GM23338 (cell line): ENCODE measurements at regions not wholly inside any gene's neighbourhood (a gene's known extent, or its start where the extent isn't known, plus 50 kb on each side); places are given as distances from the start of the nearest gene placed in this dataset.
A peak's percentile ranks its signal among the peaks of the same experiment; 100 is the strongest.

Experiments
- ATAC-seq: fragments of 200-7000 bp; cut with Tn5 transposase; 3 replicates; pipeline ENCODE4 v1.9.1; 2020
- DNase-seq: peaks from one replicate; pipeline ENCODE4 v3.0.0-alpha.2; 2015; ENCODE audit warnings: low spot score
- H2AFZ ChIP-seq: fragments of 200-600 bp; sonication (generic); 2 replicates; pipeline ENCODE4 v1.8.0; 2016; ENCODE audit warnings: antibody characterized with exemption, mild to moderate bottlenecking, moderate library complexity
- H3F3A ChIP-seq: fragments of 200-600 bp; sonication (generic); replicated peaks from 2 replicates; pipeline ENCODE4 v1.8.0; 2017; ENCODE audit warnings: antibody characterized with exemption, mixed run types, low read depth
- H3K27ac ChIP-seq: fragments of 200-600 bp; sonication (generic); 2 replicates; pipeline ENCODE4 v1.6.1; 2016; ENCODE audit warnings: low read depth
- H3K27me3 ChIP-seq: fragments of 200-600 bp; sonication (generic); 2 replicates; pipeline ENCODE4 v1.8.0; 2016; ENCODE audit warnings: mild to moderate bottlenecking, mixed run types, moderate library complexity; ENCODE audit not compliant: insufficient read depth
- H3K36me3 ChIP-seq: fragments of 200-600 bp; sonication (generic); 2 replicates; pipeline ENCODE4 v1.8.0; 2016; ENCODE audit warnings: mild to moderate bottlenecking; ENCODE audit not compliant: insufficient read depth
- H3K4me1 ChIP-seq: fragments of 200-600 bp; sonication (generic); 2 replicates; pipeline ENCODE4 v1.8.0; 2016; ENCODE audit warnings: mild to moderate bottlenecking, moderate library complexity; ENCODE audit not compliant: insufficient read depth
- H3K4me2 ChIP-seq: fragments of 200-600 bp; sonication (generic); 2 replicates; pipeline ENCODE4 v1.7.1; 2017; ENCODE audit warnings: mixed run types
- H3K4me3 ChIP-seq: fragments of 200-600 bp; sonication (generic); 2 replicates; pipeline ENCODE4 v1.6.1; 2016; ENCODE audit warnings: mixed run types
- H3K79me2 ChIP-seq: fragments of 200-600 bp; sonication (generic); replicated peaks from 2 replicates; pipeline ENCODE4 v1.8.0; 2017; ENCODE audit warnings: mild to moderate bottlenecking; ENCODE audit not compliant: insufficient read depth
- H3K9me2 ChIP-seq: fragments of 200-600 bp; sonication (generic); 2 replicates; pipeline ENCODE4 v1.8.0; 2017; ENCODE audit not compliant: insufficient read depth
- H4K20me1 ChIP-seq: fragments of 200-600 bp; sonication (generic); replicated peaks from 2 replicates; pipeline ENCODE4 v1.8.0; 2017; ENCODE audit warnings: mild to moderate bottlenecking; ENCODE audit not compliant: insufficient read depth
- H3K27ac Mint-ChIP-seq: 2 replicates; pipeline ENCODE4 v1.8.0; 2020; ENCODE audit warnings: inconsistent platforms, mild to moderate bottlenecking, moderate library complexity, mixed read lengths
- H3K27me3 Mint-ChIP-seq: 3 replicates; pipeline ENCODE4 v1.8.0; 2022; ENCODE audit warnings: low read depth, mild to moderate bottlenecking, moderate library complexity, mixed read lengths, inconsistent platforms; ENCODE audit not compliant: insufficient read depth, poor library complexity
- H3K36me3 Mint-ChIP-seq: 3 replicates; pipeline ENCODE4 v1.8.0; 2021; ENCODE audit warnings: low read depth, mild to moderate bottlenecking, inconsistent platforms, moderate library complexity, mixed read lengths
- H3K4me1 Mint-ChIP-seq: 3 replicates; pipeline ENCODE4 v1.8.0; 2020; ENCODE audit warnings: mild to moderate bottlenecking, inconsistent platforms, mixed read lengths
- H3K4me3 Mint-ChIP-seq: 3 replicates; pipeline ENCODE4 v1.8.0; 2021; ENCODE audit warnings: moderate library complexity, mild to moderate bottlenecking, inconsistent platforms, mixed read lengths
- H3K9me3 Mint-ChIP-seq: 3 replicates; pipeline ENCODE4 v1.8.0; 2020; ENCODE audit warnings: moderate library complexity, mild to moderate bottlenecking, inconsistent platforms, mixed read lengths
- JUNB ChIP-seq: IDR thresholded peaks from one replicate; pipeline ENCODE4 v1.6.1; 2016; ENCODE audit warnings: antibody characterized with exemption; ENCODE audit not compliant: unreplicated experiment
- STAT1 ChIP-seq: IDR thresholded peaks from one replicate; pipeline ENCODE4 v1.6.1; 2016; ENCODE audit warnings: antibody characterized with exemption; ENCODE audit not compliant: unreplicated experiment
- ZNF114 ChIP-seq: fragments of 250-450 bp; sonication (Bioruptor Pico); IDR thresholded peaks from 2 replicates; pipeline ENCODE4 v1.5.0; 2020; ENCODE audit warnings: mild to moderate bottlenecking, moderate library complexity
- TF ChIP-seq, protein P1 (sequence below): fragments of 250-450 bp; sonication (Bioruptor Pico); IDR thresholded peaks from 2 replicates; pipeline ENCODE4 v1.5.0; 2020; ENCODE audit warnings: mild to moderate bottlenecking, moderate library complexity
- TF ChIP-seq, protein P2 (sequence below): IDR thresholded peaks from 2 replicates; pipeline ENCODE4 v1.6.1; 2016; ENCODE audit warnings: antibody characterized with exemption
- TF ChIP-seq, protein P3 (sequence below): IDR thresholded peaks from one replicate; pipeline ENCODE4 v1.6.1; 2018; ENCODE audit warnings: antibody characterized with exemption; ENCODE audit not compliant: unreplicated experiment

DNA sequence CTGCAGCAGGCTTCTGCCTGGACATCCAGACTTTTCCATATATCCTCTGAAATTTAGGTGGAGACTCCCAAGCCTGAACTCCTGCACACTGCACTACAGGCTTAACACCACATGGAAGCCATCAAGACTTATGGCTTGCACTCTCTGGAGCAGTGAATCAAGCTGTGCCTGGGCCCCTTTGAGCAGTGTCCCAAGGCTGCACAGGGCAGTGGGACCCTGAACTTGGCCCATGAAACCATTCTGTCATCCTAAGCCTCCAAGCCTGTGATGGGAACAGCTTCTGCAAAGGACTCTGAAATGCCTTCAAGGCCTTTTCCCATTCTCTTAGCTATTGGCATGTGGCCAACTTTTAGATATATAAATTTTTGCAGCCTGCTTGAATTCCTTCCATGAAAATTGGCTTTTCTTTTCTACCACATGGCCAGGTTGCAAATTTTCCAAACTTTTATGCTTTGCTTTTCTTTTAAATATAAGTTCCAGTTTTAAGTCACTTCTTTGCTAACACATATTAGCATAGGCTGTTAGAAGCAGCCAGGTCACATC is 257.8 kb upstream of the DCBLD2 start (continued):
- TF ChIP-seq, protein P1, sequence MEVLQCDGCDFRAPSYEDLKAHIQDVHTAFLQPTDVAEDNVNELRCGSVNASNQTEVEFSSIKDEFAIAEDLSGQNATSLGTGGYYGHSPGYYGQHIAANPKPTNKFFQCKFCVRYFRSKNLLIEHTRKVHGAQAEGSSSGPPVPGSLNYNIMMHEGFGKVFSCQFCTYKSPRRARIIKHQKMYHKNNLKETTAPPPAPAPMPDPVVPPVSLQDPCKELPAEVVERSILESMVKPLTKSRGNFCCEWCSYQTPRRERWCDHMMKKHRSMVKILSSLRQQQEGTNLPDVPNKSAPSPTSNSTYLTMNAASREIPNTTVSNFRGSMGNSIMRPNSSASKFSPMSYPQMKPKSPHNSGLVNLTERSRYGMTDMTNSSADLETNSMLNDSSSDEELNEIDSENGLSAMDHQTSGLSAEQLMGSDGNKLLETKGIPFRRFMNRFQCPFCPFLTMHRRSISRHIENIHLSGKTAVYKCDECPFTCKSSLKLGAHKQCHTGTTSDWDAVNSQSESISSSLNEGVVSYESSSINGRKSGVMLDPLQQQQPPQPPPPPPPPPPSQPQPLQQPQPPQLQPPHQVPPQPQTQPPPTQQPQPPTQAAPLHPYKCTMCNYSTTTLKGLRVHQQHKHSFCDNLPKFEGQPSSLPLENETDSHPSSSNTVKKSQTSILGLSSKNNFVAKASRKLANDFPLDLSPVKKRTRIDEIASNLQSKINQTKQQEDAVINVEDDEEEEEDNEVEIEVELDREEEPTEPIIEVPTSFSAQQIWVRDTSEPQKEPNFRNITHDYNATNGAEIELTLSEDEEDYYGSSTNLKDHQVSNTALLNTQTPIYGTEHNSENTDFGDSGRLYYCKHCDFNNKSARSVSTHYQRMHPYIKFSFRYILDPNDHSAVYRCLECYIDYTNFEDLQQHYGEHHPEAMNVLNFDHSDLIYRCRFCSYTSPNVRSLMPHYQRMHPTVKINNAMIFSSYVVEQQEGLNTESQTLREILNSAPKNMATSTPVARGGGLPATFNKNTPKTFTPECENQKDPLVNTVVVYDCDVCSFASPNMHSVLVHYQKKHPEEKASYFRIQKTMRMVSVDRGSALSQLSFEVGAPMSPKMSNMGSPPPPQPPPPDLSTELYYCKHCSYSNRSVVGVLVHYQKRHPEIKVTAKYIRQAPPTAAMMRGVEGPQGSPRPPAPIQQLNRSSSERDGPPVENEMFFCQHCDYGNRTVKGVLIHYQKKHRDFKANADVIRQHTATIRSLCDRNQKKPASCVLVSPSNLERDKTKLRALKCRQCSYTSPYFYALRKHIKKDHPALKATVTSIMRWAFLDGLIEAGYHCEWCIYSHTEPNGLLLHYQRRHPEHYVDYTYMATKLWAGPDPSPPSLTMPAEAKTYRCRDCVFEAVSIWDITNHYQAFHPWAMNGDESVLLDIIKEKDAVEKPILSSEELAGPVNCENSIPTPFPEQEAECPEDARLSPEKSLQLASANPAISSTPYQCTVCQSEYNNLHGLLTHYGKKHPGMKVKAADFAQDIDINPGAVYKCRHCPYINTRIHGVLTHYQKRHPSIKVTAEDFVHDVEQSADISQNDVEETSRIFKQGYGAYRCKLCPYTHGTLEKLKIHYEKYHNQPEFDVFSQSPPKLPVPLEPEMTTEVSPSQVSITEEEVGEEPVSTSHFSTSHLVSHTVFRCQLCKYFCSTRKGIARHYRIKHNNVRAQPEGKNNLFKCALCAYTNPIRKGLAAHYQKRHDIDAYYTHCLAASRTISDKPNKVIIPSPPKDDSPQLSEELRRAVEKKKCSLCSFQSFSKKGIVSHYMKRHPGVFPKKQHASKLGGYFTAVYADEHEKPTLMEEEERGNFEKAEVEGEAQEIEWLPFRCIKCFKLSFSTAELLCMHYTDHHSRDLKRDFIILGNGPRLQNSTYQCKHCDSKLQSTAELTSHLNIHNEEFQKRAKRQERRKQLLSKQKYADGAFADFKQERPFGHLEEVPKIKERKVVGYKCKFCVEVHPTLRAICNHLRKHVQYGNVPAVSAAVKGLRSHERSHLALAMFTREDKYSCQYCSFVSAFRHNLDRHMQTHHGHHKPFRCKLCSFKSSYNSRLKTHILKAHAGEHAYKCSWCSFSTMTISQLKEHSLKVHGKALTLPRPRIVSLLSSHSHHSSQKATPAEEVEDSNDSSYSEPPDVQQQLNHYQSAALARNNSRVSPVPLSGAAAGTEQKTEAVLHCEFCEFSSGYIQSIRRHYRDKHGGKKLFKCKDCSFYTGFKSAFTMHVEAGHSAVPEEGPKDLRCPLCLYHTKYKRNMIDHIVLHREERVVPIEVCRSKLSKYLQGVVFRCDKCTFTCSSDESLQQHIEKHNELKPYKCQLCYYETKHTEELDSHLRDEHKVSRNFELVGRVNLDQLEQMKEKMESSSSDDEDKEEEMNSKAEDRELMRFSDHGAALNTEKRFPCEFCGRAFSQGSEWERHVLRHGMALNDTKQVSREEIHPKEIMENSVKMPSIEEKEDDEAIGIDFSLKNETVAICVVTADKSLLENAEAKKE = no peak
- TF ChIP-seq JUNB (no peak), ZNF114 (CRISPR knock-in tag) (no peak)
- TF ChIP-seq, protein P2, sequence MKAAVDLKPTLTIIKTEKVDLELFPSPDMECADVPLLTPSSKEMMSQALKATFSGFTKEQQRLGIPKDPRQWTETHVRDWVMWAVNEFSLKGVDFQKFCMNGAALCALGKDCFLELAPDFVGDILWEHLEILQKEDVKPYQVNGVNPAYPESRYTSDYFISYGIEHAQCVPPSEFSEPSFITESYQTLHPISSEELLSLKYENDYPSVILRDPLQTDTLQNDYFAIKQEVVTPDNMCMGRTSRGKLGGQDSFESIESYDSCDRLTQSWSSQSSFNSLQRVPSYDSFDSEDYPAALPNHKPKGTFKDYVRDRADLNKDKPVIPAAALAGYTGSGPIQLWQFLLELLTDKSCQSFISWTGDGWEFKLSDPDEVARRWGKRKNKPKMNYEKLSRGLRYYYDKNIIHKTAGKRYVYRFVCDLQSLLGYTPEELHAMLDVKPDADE = no peak

DNA sequence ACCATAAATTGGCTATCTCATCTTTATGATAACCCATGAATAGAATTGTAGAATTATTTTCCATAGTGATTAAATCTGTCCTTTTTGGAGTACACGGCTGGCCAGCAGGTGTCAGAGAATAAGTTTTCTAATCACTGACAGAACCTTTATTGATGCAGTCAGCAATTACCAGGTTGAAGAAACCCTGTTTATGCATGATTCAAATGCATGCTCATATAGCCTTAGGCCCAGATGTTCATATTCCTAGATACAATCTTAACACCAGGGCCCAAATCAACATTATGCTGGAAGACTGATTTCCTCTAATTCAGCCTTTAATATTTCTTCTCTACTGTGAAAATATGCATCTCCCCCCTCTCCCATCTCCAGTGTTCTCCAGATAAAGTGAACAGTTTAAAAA is 243.5 kb upstream of the DCBLD2 start:
- Histone ChIP-seq H4K20me1 (no peaks in the 10 kb centered on the region), H3K4me3 (no peak overlapping the region), H3K27me3 (no peaks in the 10 kb centered on the region), H3K4me1 (0 out of 2 replicates have a peak, but pooled peaks cover 4% of the 10 kb centered on the region), H3K27ac (no peak overlapping the region), H3K9me2 (peaks cover 9% of the 10 kb centered on the region; the same call in 1 of the 2 replicates), H3K79me2 (no peaks in the 10 kb centered on the region), H3F3A (no peaks in the 10 kb centered on the region), H3K4me2 (0 out of 2 replicates have a peak overlapping the region, but pooled peaks have one; percentile 8), H3K36me3 (no peaks in the 10 kb centered on the region), H2AFZ (no peak overlapping the region; the same call in 1 of the 2 replicates)
- Mint-ChIP-seq H3K36me3 (peaks cover 13% of the 10 kb centered on the region), H3K9me3 (peaks cover 25% of the 10 kb centered on the region), H3K27ac (no peak overlapping the region), H3K4me1 (peaks cover 9% of the 10 kb centered on the region), H3K27me3 (no peaks in the 10 kb centered on the region), H3K4me3 (no peak overlapping the region)
- DNase-seq (no peak), ATAC-seq (no peak)
- no peak for TF ChIP-seq STAT1
- TF ChIP-seq, protein P3, sequence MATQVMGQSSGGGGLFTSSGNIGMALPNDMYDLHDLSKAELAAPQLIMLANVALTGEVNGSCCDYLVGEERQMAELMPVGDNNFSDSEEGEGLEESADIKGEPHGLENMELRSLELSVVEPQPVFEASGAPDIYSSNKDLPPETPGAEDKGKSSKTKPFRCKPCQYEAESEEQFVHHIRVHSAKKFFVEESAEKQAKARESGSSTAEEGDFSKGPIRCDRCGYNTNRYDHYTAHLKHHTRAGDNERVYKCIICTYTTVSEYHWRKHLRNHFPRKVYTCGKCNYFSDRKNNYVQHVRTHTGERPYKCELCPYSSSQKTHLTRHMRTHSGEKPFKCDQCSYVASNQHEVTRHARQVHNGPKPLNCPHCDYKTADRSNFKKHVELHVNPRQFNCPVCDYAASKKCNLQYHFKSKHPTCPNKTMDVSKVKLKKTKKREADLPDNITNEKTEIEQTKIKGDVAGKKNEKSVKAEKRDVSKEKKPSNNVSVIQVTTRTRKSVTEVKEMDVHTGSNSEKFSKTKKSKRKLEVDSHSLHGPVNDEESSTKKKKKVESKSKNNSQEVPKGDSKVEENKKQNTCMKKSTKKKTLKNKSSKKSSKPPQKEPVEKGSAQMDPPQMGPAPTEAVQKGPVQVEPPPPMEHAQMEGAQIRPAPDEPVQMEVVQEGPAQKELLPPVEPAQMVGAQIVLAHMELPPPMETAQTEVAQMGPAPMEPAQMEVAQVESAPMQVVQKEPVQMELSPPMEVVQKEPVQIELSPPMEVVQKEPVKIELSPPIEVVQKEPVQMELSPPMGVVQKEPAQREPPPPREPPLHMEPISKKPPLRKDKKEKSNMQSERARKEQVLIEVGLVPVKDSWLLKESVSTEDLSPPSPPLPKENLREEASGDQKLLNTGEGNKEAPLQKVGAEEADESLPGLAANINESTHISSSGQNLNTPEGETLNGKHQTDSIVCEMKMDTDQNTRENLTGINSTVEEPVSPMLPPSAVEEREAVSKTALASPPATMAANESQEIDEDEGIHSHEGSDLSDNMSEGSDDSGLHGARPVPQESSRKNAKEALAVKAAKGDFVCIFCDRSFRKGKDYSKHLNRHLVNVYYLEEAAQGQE = no peak
